ENCODE measurements at regions not wholly inside any gene's neighbourhood (a gene's known extent, or its start where the extent isn't known, plus 50 kb on each side); places are given as distances from the start of the nearest gene placed in this dataset.
"Not testable (repeated sequence)": the region's sequence is repeated elsewhere in the genome, so short reads cannot be mapped to it uniquely, and the experiment has no call there.

DNA sequence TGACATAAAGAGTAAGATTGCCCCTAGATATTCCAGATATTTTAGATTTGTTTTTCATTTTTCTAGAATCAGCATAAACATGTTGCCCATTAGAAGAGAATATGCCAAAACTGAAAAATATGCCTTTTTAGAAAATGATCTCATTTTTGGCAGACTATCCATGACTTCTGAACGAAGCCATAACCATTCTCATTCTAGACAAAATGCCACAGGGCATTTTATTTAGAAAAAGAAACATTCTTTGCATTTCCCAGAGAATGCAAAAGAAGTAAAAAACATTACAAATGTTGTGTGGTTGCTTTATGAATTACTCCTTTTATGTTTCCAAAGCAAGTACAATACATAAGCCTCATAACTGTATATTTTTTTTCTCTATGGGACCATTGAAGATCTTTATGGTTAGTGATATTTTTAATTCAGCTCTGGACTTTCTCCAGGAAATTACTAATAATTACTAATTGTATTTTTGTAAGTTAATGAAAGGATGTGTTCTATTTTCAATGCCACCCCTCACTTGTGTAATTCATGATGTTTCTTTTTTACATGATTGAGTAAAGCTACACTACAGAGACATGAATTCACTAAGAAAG lies 109.6 kb upstream of the SEM1 start:
- intact Hi-C loops (cut with DNase I) = no loop called here
- TF ChIP-seq CTCF (IDR thresholded peaks at IDR 0.05) = no peak
- Histone ChIP-seq H3K9ac (ENCODE audit: low read depth in 2 of 2, low read length in 2 of 2) (no peak overlapping the region), H3K27ac (no peak overlapping the region), H3K9me3 (no peaks in the 10 kb centered on the region), H3K4me3 (no peak overlapping the region), H3K4me1 (no peaks in the 10 kb centered on the region), H3K36me3 (no peaks in the 10 kb centered on the region), H3K27me3 (no peaks in the 10 kb centered on the region)
- DNase-seq = no peak

DNA sequence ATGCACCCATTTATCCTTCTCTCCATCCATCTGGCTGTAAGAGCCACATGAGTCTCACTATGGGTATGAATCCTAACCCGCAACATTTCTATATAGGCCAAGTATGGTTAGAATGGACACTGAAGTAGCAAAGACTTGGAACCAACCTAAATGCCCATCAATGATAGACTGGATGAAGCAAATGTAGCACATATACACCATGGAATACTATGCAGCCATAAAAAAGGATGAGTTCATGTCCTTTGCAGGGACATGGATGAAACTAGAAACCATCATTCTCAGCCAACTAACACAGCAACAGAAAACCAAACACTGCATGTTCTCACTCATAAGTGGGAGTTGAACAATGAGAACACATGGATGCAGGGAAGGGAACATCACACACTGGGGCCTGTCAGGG lies 111.5 kb upstream of the SEM1 start:
- H3K4me1 ChIP-seq; H3K4me3 ChIP-seq; DNase-seq; H3K9ac ChIP-seq (ENCODE audit: low read depth in 2 of 2, low read length in 2 of 2); H3K36me3 ChIP-seq; H3K27ac ChIP-seq; H3K27me3 ChIP-seq; intact Hi-C loops (cut with DNase I); H3K9me3 ChIP-seq: not testable (repeated sequence)

GRCh38 chr7:96822824-96823223 lies 113.2 kb upstream of the SEM1 start:
- intact Hi-C loops (cut with DNase I) = no loop called here
- Histone ChIP-seq H3K27me3 (no peaks in the 10 kb centered on the region), H3K4me1 (no peaks in the 10 kb centered on the region), H3K9ac (ENCODE audit: low read depth in 2 of 2, low read length in 2 of 2) (no peak overlapping the region), H3K27ac (no peak overlapping the region), H3K9me3 (no peaks in the 10 kb centered on the region), H3K4me3 (no peak overlapping the region), H3K36me3 (no peaks in the 10 kb centered on the region)
- no peak for DNase-seq
- no peak for TF ChIP-seq CTCF (IDR thresholded peaks at IDR 0.05)

GRCh38 chr7:96823274-96823673 lies 113.6 kb upstream of the SEM1 start:
- Histone ChIP-seq H3K27me3 (no peaks in the 10 kb centered on the region), H3K4me3 (no peak overlapping the region), H3K36me3 (no peaks in the 10 kb centered on the region), H3K4me1 (no peaks in the 10 kb centered on the region), H3K27ac (no peak overlapping the region), H3K9me3 (no peaks in the 10 kb centered on the region), H3K9ac (ENCODE audit: low read depth in 2 of 2, low read length in 2 of 2) (no peak overlapping the region)
- no peak for TF ChIP-seq CTCF (IDR thresholded peaks at IDR 0.05)
- intact Hi-C loops (cut with DNase I) = no loop called here
- no peak for DNase-seq

DNA sequence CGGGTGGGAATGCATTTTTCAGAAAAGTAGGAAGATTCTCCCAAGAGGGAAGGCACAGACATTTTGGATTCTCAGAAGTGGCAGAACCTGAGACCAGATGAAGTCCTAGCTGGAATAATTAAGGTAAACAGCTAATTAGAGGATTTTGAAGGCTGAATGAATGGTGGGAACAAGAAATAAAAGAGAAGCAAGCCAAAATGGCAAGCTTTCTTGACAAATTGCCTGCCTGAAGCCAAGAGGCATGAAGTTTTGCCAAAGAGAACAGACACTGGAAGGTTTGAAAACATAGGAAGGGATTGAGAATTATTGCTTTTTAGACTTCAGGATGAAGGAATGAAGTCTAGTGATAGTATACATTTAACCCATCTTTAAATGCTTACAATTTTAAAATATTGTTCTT lies 115.0 kb upstream of the SEM1 start:
- no peak overlapping the region for H3K9ac ChIP-seq (ENCODE audit: low read depth in 2 of 2, low read length in 2 of 2)
- no peak overlapping the region for H3K27ac ChIP-seq

More for the DNA sequence above, 115.0 kb upstream of the SEM1 start:
- H3K4me1 ChIP-seq = no peaks in the 10 kb centered on the region
- no peaks in the 10 kb centered on the region for H3K9me3 ChIP-seq
- no peak for DNase-seq
- H3K27me3 ChIP-seq = no peaks in the 10 kb centered on the region
- no peak overlapping the region for H3K4me3 ChIP-seq
- no peak for TF ChIP-seq CTCF (IDR thresholded peaks at IDR 0.05)
- H3K36me3 ChIP-seq = no peaks in the 10 kb centered on the region
- intact Hi-C loops (cut with DNase I) = no loop called here
